CD1c-positive myeloid dendritic cell (primary cell): ENCODE measurements at regions not wholly inside any gene's neighbourhood (a gene's known extent, or its start where the extent isn't known, plus 50 kb on each side); places are given as distances from the start of the nearest gene placed in this dataset.
A peak's percentile ranks its signal among the peaks of the same experiment; 100 is the strongest.

ENCODE experiments used
- DNase-seq: peaks from one replicate; pipeline ENCODE4 v3.0.0-alpha.2; 2016; ENCODE audit errors: extremely low spot score

DNA sequence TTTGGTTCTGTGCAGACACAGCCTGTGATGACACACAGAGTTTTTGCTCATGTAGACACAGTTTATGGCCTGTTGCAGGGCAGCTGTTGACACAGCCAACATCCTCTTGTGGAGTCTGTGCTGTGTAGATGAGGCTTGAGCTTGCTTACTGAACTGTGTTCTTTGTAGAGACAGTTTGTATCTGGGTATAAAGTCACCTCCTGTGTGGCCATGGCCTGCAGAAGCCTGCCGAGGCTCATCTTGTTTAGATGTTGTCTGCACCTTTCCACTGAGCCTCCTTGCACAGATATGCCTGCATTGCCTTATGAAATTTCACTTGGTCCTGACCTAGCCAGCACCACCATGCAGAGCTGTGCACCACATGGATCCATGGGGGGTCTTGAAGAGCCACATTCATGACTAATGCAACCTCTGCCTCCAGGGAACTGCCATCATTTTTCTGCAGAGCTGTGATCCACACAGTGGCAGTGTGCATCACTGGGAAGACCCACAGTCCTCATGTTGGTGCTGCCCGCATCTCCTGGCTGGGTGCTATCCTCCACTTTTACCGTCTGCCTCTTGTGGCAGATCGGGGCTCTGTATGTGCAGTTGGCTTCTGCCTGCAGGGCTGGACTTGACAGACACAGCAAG, 198.0 kb upstream of the MAMLD1 start:
- DNase-seq, result no peak

DNA sequence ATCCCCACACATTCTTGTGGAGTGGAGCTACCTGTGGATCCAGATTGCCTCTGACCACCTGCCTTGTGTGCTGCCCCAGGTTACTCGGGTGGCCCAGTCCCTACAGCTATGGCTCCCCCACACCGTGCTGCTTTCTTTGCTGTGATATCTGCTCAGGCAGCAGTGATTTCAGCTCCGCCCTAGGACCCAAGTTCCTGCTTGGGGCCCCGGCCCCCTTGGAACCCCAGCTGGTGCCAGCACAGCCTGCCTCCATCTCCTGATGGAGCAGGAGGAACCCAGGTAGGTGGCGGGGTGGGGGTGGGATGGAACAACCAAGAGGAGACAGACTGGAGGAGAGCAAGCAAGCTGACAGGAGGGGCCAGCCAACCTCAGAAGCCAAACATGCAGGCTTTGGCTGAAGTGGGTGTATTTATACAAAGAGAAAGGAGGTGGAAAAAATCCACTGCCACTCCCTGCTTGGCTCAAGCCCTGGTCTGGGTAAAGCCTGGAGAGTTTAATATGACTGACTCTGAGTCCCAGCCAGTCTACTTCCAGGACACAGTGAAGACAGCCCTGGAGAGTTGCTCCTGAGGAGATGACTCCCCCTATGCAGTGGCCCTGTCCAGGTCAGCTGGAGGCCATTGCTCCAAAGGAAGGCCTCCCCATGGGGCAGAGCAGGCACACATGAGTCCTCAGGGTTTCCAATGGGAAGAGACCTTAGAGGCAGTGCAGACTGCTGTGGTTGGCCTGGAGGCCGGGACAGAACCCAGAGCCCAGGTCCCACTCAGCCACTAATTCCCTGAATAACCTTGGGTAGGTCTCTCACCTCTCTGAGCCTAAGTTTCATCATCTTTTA, 197.1 kb upstream of the MAMLD1 start:
- no peak for DNase-seq

DNA sequence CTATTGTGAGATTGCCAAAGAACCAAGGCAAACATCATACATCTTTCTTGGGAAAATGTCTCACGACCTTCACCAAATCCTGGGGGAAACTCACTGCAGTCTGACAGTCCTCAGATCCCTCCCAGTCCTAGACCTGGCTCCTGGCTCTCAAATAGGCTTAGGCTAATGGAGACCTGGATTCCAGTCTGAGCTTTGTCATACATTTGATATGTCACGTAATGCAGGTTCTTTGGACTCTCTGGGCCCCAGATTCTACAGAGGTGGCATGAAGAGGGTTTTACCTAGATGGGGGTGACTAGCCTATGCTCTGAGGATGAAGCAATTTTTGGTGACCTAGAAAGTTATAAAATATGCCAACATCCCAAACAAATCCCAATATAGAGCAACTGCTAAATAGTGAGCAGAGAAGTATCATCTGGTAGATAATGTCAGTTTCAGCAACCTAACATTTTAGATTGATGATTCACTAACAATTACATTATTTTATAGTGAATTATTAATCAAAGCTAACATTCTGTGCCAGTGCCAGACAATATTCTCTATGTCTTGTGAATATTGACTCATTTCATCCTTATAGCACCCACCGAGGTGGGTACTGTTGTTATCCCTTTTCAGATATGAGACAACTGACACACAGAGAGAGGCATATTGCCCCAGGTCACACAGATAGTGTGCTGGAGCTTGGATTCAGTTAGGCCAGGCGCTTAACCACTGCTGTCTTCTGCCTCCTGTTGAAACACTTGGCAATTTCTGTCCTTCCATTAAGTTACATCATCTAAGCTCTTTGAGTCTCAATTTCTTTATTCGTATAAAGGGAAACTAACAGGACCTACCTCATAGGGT, 195.4 kb upstream of the MAMLD1 start:
- no peak for DNase-seq

DNA sequence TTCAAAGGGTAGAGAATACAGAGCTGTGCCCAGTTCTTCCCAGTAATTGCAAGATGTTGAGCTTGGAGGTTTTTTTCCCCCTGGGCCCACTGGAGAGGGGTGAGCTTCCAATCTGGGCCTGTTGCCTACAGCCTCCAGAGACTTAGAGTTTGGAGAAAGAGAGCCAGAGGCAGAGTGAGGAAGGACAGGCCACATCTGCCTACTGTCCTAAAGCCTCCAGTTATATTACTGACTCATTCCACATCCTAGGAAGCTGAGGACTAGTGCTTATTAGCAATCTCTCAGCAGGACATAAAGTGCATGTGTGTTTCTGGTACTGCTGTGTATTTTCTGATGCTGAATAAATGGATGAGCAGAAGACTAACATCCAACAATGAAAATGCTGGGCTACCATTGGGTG, 181.0 kb upstream of the MAMLD1 start:
- no peak for DNase-seq

DNA sequence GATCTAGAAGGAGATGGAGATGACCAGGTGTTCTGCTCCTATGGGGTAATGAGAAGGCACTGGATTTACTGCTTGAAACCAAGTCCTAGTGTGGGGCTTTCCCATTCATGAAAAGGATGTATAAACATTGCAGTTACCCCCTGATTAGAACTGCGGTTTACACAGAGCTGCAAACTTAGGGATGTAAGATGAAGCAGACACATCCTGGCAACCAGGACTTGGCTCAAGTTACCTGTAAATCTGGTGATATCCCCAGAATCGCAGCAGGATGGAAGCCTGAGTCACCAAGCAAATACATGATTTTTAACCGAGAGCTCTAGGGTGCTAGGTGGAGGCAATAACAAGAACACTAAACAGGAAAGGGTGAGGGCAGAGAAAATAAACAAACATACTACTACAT, 178.6 kb upstream of the MAMLD1 start:
- DNase-seq, result no peak

DNA sequence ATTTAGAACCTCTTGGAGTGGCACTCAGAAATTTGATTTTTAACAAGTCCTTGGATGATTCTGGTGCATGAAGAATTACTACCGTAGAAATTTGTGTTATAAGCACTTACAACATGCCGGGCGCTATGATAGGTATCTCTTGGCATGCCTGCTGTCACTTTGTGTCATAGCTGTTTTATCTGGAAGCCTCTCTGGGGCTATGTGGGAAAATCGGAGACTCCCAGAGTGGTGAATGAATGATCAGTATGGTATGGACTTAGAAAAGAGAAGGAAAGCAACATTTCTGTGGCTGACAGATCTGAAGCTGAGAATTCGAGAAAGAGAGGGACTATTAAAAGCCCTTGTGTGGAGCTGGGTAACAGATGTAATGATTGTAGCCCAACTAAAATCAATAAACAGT, 177.4 kb upstream of the MAMLD1 start:
- no peak for DNase-seq

DNA sequence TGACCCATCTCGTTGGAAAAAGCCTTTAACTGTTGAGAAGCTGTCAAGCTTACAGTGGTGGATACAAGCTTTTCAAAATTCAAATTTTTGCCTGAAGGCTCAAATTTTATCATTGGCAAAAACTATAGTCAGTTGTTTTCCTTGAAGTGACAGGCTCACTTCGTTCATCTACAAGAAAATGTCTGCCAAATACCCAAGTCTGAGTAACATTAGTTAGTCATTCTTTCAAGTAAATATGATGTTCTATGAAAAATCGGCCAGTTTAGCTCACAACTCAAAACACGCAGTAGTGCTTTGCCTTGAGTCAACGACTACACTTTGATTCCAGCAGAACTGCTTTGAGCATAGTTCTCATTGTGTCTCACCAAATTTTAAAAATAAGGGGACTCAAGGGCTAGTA, 170.3 kb upstream of the MAMLD1 start:
- DNase-seq, result no peak

DNA sequence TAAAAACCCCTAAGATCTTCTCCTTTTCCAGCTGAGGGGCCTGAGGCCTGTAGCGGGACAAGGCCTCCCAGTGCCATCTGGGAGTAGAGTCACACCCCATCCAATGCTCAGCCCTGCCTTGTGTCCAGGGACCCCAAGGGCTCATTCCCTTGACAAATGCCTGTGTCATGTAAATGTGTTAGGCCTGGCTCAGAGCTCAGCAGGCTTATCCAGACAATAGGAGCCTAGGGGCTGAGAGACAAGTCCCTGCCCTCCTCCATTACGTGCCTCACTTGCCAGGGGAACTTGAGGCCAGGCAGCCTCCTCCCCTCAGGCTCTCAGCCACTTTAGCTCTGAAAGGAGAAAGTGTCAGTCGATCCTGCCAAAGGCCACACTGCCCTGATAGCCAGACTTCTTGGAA, 166.8 kb upstream of the MAMLD1 start:
- no peak for DNase-seq

DNA sequence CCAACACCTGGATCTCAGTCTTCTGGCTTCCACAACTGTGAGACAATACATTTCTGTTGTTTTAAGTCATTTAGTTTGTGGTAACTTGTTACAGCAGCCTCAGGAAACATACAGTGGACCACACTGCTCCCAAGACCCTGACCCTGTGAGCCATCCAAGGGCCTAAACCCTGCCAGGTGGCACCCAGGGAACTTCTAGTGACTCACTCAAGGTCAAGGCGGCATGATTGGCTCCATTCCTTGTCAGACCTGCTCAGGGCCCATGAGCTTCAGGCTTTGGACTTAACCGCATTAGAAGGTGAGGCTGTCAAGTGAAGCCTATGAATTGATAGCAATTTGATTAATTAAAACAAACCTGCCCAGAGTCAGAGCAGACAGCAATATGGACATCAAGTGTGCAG, 165.7 kb upstream of the MAMLD1 start:
- DNase-seq, result no peak

DNA sequence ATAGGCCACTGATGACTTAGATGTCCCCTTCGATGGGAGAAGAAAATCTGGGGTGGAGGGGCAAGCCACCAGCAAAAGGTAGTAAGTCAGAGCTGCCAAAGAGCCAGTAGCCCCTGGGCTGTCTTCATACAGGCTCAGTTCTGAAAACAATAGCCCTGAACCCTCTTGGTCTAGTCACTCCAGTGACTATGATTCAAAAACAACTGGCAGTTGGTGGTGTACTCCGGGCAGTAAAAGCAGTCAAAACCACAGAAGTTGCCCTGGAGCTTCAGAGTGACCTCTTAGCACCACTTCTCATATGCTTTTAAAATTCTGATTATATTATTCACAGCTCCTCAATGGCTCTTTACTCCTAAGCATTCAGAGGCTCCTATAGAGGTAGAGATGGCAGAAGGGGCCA, 164.3 kb upstream of the MAMLD1 start:
- no peak for DNase-seq

DNA sequence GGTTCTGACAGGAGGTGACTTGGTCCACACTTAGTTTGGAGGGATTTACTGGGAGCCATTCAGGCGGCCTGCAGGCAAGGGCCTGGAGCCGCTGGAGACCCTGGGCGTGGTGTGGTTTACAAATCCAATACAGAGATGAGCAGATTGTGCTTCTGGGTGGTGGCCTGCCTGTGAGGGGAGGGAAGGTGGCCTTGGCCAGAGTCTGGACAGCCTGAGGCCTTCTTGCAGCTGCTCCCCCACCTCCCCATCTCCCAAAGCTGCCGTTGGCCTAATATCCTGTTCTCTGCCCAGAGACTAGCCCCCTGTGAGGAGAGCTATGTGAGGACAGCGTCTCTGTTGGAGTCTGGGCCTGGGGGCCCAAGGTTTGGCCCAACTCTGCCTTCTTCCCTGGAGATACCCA, 163.9 kb upstream of the MAMLD1 start:
- no peak for DNase-seq

DNA sequence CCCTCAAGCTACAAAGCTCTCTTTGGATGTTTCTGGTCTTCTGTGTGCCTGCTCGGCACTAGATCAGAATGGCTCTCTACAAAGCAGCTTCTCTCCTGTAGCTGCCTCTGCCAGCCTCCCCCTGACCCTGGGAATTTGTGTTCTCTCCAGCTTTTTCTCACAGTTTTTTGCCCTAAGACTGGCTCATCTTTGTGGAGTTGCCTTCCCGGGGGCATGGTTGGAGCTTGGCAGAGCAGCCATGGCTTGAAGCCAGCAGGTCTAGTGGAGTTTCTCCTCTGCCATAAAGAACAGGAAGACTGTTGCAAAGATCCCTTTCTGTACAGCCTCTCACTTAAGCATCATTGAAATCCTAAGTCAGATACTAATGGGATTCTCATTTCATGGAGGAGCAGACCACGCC, 163.3 kb upstream of the MAMLD1 start:
- no peak for DNase-seq

DNA sequence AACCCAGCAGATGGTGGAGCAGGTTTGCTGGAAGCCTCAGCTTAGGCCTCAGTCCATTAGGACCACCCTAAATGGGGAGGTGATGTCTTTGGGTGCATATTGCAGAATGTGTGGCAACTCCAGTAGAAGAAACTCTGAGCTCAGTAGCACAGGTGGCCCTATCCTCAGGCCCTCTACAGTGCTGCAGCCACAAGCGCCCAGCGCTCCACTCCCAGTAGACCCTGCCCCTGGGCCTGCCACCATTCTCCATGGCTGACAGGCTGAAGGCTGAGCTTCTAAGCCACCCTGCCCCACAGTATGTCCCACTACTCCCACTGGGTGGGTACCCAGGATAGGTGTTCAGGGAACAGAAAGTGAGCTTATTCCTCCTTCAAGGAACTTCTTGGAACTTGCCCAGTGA, 162.8 kb upstream of the MAMLD1 start:
- no peak for DNase-seq

DNA sequence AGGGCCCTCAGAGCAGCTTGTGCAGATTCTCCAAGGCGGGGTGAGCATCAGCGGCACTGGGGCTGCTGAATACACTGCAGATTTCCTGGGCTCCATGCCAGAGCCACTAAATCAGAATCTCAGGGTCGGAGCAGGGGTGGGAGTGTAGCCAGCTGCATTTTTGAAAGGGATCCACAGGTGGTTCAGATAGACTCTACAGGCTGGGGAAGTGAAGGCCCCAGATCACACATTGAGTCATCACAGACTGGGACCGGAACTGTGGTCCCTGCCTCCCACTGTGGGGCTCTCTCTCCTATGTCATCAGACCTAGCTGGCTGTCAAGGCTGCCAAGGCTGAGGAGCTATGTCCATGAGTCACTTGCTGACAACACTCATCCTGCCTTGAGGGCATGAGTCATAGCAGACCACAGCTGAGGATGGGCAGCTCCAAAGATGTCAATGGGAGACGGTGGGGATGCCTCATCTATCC, 162.3 kb upstream of the MAMLD1 start:
- peak; percentile 83 for DNase-seq

DNA sequence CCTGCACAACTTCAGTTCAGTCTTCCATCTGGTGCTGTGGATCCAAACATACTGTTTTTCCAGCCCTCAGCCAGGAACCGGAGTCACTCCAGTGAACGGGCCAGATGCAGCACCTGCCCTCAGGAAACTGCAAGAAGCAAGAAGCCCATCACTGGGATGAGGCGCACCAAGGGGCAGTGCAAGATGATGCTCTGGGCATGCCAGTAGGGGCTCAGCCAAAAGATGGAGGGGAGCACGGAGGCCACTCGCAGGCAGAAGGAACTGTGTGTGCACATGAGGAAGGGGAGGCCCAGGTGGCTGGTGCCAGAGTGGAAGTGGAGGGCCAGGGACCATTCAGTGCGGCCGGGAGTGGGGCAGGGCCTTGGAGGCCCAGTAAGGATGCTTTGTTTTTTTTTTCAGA, 161.7 kb upstream of the MAMLD1 start:
- no peak for DNase-seq

DNA sequence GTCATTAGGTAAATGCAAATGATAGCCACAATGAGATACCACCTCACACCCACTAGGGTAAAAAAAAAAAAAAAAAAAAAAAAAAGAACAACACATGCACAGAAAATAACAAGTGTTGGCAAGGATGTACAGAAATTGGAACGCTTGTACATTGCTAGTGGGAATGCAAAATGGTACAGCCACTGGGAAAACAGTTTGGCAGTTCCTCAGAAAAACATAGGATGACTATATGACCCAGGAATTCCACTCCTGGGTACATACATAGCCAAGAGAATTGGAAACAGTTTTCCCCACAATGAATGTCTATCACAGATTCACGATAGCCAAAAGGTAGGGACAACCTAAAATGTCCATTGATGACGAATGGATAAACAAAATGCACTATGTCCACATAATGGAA, 161.3 kb upstream of the MAMLD1 start:
- DNase-seq, result no peak

DNA sequence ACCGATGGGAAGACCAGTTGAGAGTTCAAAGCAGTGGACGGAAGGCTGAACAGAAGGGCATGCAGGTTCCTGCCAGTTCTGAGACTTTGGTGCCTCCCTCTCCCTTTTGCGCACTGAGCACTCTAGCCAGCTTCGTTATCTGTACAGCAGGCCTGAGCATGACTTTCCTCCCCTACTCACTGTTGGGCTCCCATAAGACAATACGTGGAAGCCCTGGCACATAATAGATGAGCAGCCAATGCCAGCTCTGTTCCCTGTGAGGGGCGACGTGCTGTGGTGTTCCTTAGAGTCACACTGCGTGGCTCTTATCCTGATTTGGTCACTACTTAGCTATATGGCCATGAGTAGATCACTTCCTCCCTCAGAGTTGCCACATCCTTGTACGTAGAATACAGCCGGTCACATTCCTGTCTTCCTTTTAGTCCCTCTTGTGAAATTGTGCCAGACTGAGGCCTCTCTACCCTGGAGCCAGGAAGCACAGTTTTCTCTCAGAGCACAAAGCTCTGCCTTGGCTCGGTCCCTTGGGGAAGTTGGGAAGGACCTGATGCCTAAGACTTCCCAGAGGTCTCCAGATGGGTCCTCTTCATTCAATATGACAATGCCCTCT, 160.4 kb upstream of the MAMLD1 start:
- peak; percentile 72 for DNase-seq

DNA sequence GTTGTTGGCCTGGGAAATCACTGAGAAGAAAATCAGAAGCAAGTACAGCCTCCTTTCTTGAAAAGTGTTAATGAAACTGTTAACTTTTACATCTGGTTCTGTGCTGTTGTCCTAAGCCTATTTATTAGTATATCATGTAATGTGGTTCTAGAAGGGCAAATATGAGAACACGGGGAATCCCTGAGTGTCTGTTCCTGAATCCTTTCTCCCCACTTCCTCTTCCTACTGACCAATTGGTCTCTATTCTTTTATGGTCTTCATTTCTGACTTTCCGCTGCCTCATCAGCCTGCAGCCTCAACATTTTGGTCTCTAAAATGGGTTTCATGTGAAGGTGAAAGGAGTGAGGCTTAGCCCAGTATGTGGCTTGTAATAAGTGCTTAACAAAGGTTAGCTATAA, 159.9 kb upstream of the MAMLD1 start:
- peak; percentile 62 for DNase-seq

DNA sequence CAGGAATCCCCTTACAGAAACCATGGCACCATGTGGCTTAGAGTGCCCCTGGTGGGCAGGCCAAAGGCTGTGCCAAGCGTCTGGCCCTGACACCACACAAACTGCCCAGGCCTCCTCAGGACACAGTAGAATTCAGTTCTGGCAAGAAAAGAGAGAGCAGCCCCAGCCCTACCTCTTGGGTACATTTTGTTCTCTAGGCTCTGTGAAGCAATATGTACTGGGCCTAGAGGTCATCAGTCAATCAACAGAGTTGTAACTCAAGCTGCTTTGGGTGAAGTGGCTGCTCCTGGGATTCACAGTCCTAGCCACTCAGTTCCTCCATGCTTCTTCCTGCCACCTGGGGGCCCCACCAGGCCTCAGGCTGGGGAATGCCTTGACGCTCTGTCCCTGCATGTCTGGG, 158.1 kb upstream of the MAMLD1 start:
- DNase-seq, result no peak

DNA sequence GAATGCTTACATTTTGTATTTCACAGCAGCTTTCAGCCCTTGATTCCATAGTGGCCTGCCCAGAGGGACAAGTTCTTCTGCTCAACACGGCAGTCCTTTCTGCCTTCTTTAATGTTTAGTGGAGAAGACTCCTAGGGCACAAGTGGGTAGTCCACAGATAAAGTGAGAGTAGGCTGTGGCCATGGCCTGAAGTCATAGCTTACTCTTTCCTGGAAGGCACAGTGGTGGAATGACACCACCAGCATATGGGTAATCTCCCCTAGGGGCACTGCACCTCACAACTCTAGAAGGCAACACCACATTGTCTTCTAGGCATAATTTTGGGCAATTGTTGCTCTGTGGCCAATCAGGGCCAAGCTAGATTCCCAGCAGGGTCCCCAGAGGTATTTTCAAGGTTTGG, 155.4 kb upstream of the MAMLD1 start:
- no peak for DNase-seq

DNA sequence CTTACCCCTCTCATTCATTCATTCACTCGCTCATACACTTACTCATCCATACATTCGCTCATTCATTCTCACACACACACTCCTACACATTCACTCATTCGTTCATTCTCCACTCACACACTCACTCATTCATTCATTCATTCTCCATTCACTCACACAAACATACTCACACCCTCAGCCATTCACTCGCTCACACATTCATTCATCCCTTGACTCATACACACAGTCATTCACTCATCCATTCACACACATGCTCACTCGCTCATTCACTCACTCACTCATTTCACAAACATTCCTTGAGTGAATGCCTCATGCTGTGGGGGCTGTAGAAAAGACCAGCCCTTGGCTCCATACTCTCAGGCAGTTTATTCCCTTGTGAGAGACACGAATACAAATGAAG, 151.1 kb upstream of the MAMLD1 start:
- DNase-seq, result no peak
